NT2/D1 (cell line): ENCODE measurements at regions not wholly inside any gene's neighbourhood (a gene's known extent, or its start where the extent isn't known, plus 50 kb on each side); places are given as distances from the start of the nearest gene placed in this dataset.

Experiments used
- DNase-seq: peaks from one replicate; pipeline ENCODE4 v3.0.0-alpha.2; 2011; ENCODE audit warnings: low read depth, low spot score
- H3K27me3 ChIP-seq: 2 replicates; pipeline ENCODE4 v1.6.0; 2011; ENCODE audit warnings: mild to moderate bottlenecking; ENCODE audit not compliant: insufficient read length, insufficient read depth
- H3K36me3 ChIP-seq: 2 replicates; pipeline ENCODE4 v1.6.1; 2011; ENCODE audit warnings: mild to moderate bottlenecking, low read length, mixed read lengths; ENCODE audit not compliant: insufficient read depth, insufficient read length
- H3K4me1 ChIP-seq: 2 replicates; pipeline ENCODE4 v1.5.1; 2011; ENCODE audit not compliant: insufficient read depth, insufficient read length
- H3K4me3 ChIP-seq: 2 replicates; pipeline ENCODE4 v1.5.1; 2011; ENCODE audit warnings: low read depth; ENCODE audit not compliant: insufficient read length
- H3K9ac ChIP-seq: 2 replicates; pipeline ENCODE4 v1.6.0; 2011; ENCODE audit warnings: low read depth; ENCODE audit not compliant: insufficient read length
- H3K9me3 ChIP-seq: 2 replicates; pipeline ENCODE4 v1.5.1; 2011; ENCODE audit warnings: mild to moderate bottlenecking, low read length; ENCODE audit not compliant: insufficient read depth
- SUZ12 ChIP-seq: IDR thresholded peaks from 2 replicates; pipeline ENCODE4 v1.6.1; 2011; ENCODE audit not compliant: insufficient read length, insufficient read depth; ENCODE audit errors: extremely low read depth
- YY1 ChIP-seq: IDR thresholded peaks from 2 replicates; pipeline ENCODE4 v1.6.1; 2011; ENCODE audit not compliant: insufficient read length, insufficient read depth
- ZNF274 ChIP-seq: IDR thresholded peaks from 2 replicates; pipeline ENCODE4 v1.6.1; 2011; ENCODE audit warnings: mild to moderate bottlenecking, low read depth, low read length

DNA sequence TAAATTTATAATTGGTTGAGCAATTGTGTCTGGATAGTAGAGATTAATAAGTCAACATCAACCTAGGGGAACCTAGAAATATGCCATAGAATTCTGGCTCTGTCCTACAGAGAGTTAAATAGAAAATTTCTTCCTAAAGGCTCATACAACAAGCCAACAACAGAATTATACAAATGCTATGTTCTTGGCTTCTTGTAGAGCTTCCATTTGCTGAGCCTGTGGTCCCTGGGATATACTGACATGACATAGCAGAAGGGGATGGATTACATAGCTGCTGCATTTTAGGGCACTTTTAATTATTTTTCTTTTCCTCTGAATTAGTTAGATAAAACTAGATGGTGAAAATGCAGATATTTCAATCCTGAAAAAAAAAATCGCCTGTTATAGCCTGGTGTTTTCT, 95.5 kb upstream of the ST6GAL2 start:
- Histone ChIP-seq H3K9ac (no peak overlapping the region), H3K36me3 (no peaks in the 10 kb centered on the region), H3K27me3 (no peaks in the 10 kb centered on the region), H3K4me1 (no peaks in the 10 kb centered on the region), H3K4me3 (no peak overlapping the region), H3K9me3 (no peaks in the 10 kb centered on the region)
- TF ChIP-seq YY1 (no peak), SUZ12 (no peak), ZNF274 (no peak)
- no peak for DNase-seq

DNA sequence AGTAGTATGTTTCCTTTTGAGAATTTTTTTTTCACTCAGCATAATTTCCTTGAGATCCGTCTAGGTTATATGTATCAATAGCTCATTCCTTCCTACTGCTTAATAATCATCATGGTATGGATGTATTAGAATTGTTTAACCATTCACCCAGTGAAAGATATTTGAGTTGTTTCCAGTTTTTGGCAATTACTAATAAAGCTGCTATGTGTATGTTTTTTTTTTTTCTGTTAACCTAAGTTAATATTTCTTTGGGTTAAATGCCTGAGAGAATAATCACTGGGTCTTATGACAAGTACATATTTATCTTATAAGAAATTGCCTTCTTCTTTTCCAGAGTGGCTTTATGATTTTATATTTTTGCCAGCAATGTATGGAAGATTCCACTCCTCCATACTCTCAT, 96.4 kb upstream of the ST6GAL2 start:
- Histone ChIP-seq H3K9me3 (no peaks in the 10 kb centered on the region), H3K36me3 (no peaks in the 10 kb centered on the region), H3K9ac (no peak overlapping the region), H3K4me3 (no peak overlapping the region), H3K4me1 (no peaks in the 10 kb centered on the region), H3K27me3 (no peaks in the 10 kb centered on the region)
- TF ChIP-seq SUZ12 (no peak), YY1 (no peak), ZNF274 (no peak)
- DNase-seq, result no peak

DNA sequence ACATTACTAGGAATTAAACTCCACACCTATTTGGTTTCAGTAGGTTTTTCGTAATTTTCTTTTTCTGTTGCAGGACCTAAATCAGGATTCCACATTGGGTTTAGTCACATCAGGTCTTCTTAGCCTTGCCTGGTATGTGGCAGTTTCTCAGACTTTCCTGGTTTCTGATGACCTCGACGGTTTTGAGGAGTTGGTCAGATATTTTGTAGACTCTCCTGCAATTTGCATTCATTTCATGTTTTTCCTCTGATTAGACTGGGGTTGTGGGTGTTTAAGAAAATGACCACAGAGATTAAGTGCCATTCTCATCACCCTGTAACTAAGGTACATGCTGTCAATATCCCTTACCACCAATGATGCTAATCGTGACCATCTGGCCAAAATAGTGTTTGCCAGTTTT, 97.3 kb upstream of the ST6GAL2 start:
- Histone ChIP-seq H3K4me3 (no peak overlapping the region), H3K9me3 (no peaks in the 10 kb centered on the region), H3K4me1 (no peaks in the 10 kb centered on the region), H3K36me3 (no peaks in the 10 kb centered on the region), H3K27me3 (no peaks in the 10 kb centered on the region), H3K9ac (no peak overlapping the region)
- no peak for DNase-seq
- no peak for TF ChIP-seq YY1

DNA sequence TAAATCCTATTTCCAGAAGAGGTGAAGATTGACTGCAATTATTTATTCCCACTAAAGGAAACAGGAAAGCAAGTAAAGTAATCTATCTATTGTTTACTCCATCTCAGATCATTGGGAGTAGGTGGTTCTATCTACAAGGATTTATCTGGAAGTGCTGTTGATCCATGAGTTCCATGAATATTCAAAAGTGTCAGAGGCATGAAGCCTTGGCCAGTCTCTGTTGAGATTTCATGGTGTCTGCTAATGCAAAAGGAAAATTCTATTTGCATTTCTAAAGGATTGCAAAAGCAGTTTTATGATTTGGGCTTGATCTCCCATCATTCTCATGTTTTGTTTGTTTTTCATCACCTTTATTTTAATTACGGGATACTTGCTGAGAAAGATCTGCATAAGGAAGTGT, 102.4 kb upstream of the ST6GAL2 start:
- Histone ChIP-seq H3K36me3 (no peaks in the 10 kb centered on the region), H3K4me1 (no peaks in the 10 kb centered on the region), H3K9me3 (no peaks in the 10 kb centered on the region), H3K4me3 (no peak overlapping the region), H3K9ac (no peak overlapping the region), H3K27me3 (no peaks in the 10 kb centered on the region)
- DNase-seq, result no peak
- TF ChIP-seq YY1 (no peak), ZNF274 (no peak), SUZ12 (no peak)

- no peak for DNase-seq
Observed at GRCh38 chr2:106990297-106990696, 104.3 kb upstream of the ST6GAL2 start.

GRCh38 chr2:106991866-106992265, 105.9 kb upstream of the ST6GAL2 start:
- Histone ChIP-seq H3K9ac (no peak overlapping the region), H3K9me3 (no peaks in the 10 kb centered on the region), H3K36me3 (no peaks in the 10 kb centered on the region), H3K4me1 (no peaks in the 10 kb centered on the region), H3K4me3 (no peak overlapping the region), H3K27me3 (no peaks in the 10 kb centered on the region)
- no peak for DNase-seq
- no peak for TF ChIP-seq SUZ12
- TF ChIP-seq ZNF274, result no peak
- TF ChIP-seq YY1, result no peak

More at GRCh38 chr2:106990297-106990696, 104.3 kb upstream of the ST6GAL2 start:
- no peaks in the 10 kb centered on the region for H3K27me3 ChIP-seq
- no peaks in the 10 kb centered on the region for H3K4me1 ChIP-seq
- TF ChIP-seq ZNF274 (no peak), SUZ12 (no peak), YY1 (no peak)
- H3K4me3 ChIP-seq, result no peak overlapping the region
- no peak overlapping the region for H3K9ac ChIP-seq
- H3K9me3 ChIP-seq, result no peaks in the 10 kb centered on the region
- H3K36me3 ChIP-seq, result no peaks in the 10 kb centered on the region

DNA sequence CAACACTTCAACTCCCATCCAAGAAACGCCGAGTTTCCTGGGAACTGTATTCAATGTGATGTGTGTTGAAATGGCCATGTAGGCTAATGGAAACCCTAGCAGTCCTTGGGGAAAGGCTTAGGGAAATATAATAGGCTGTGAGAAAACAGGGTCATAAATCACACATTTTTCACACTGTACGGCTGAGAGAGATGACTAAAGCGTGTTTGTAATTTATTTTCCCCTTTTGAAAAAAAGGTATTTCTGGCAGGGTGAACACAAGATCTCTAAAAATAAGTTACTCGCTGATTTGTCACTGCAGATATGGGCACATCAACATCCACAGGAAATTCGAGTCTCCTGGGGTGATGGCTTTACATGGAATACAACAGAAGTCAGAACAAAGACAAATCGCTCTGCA, 109.6 kb upstream of the ST6GAL2 start:
- Histone ChIP-seq H3K27me3 (no peaks in the 10 kb centered on the region), H3K36me3 (no peaks in the 10 kb centered on the region), H3K9me3 (no peaks in the 10 kb centered on the region), H3K4me1 (no peaks in the 10 kb centered on the region), H3K4me3 (no peak overlapping the region), H3K9ac (no peak overlapping the region)
- no peak for DNase-seq
- TF ChIP-seq ZNF274, result no peak
- no peak for TF ChIP-seq YY1
- TF ChIP-seq SUZ12, result no peak

GRCh38 chr2:106996171-106996769, 110.3 kb upstream of the ST6GAL2 start:
- no peaks in the 10 kb centered on the region for H3K9me3 ChIP-seq
- H3K4me1 ChIP-seq, result no peaks in the 10 kb centered on the region
- no peak overlapping the region for H3K4me3 ChIP-seq
- no peak overlapping the region for H3K9ac ChIP-seq
- no peak for DNase-seq
- no peaks in the 10 kb centered on the region for H3K27me3 ChIP-seq
- H3K36me3 ChIP-seq, result no peaks in the 10 kb centered on the region
- TF ChIP-seq SUZ12, result no peak
- no peak for TF ChIP-seq ZNF274
- no peak for TF ChIP-seq YY1
